ENCODE measurements at regions not wholly inside any gene's neighbourhood (a gene's known extent, or its start where the extent isn't known, plus 50 kb on each side); places are given as distances from the start of the nearest gene placed in this dataset.

- TF ChIP-seq EP300 (IDR thresholded peaks at IDR 0.05; ENCODE audit: borderline replicate concordance) (no peak), CREB1 (IDR thresholded peaks at IDR 0.05; ENCODE audit: low read depth) (no peak), NFIC (IDR thresholded peaks at IDR 0.05) (no peak), MAX (IDR thresholded peaks at IDR 0.05) (no peak), TCF12 (IDR thresholded peaks at IDR 0.05; ENCODE audit: low read depth) (no peak), REST (IDR thresholded peaks at IDR 0.05; ENCODE audit: low read depth) (no peak), CEBPB (IDR thresholded peaks at IDR 0.05) (no peak)
These were observed 291.1 kb upstream of the ADAMTS5 start for GRCh38 chr21:27257908-27258556.

Measured in Ishikawa (cell line).